ENCODE measurements at regions not wholly inside any gene's neighbourhood (a gene's known extent, or its start where the extent isn't known, plus 50 kb on each side); places are given as distances from the start of the nearest gene placed in this dataset.
"Not testable (repeated sequence)": the region's sequence is repeated elsewhere in the genome, so short reads cannot be mapped to it uniquely, and the experiment has no call there.

DNA sequence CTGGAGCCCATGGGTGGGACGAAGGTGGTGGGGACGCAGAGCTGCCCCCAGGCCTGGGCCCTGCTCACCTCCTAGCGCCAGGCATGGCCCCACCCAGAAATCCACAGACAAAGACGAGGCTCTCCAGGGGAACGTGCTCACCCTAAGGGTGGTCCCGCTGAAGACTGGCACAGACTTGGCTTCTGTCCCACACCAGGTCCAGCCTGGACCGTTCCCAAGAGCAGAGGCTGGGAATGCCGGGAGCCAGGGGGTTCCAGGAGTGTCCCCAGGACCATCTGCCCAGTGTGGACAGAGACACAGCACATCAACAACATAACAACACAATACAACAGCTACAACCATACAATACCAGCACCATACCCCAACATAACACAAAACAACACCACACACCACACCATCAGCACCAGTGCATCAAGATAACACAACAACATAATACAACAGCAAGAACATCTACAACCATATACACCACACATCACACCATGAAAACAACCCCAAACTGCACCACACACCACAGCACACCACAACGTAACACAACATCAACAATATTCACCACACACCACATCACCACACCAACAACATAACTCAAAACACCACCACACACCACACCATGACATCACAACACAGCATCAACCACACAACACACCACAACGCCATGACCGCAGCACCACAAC is 329.6 kb downstream of the ADGRD1 start:
- Histone ChIP-seq H3K9me3 (ENCODE audit: control insufficient read depth in 4 of 4, insufficient read depth in 3 of 4, low read length in 3 of 4) (no peaks in the 10 kb centered on the region), H3K27ac (ENCODE audit: low read depth in 1 of 2, low read length in 1 of 2) (no peak overlapping the region), H3K4me3 (no peak overlapping the region), H3K4me1 (ENCODE audit: control insufficient read depth in 5 of 5, insufficient read depth in 5 of 5, low read length in 5 of 5) (no peaks in the 10 kb centered on the region), H3K9ac (ENCODE audit: insufficient read depth in 1 of 2, low read length in 2 of 2) (no peak overlapping the region), H3K27me3 (ENCODE audit: control insufficient read depth in 3 of 3, insufficient read depth in 3 of 3, low read length in 2 of 3) (peaks cover 0 to 6% (median 4%) of the 10 kb centered on the region in 3 donors), H3K36me3 (ENCODE audit: control insufficient read depth in 4 of 4, insufficient read depth in 4 of 4, low read length in 4 of 4) (no peaks in the 10 kb centered on the region)
- WGBS, 2 donors: 71 to 81% methylated on average over 10 to 11 of the region's 11 CpGs
- TF ChIP-seq, protein P1, sequence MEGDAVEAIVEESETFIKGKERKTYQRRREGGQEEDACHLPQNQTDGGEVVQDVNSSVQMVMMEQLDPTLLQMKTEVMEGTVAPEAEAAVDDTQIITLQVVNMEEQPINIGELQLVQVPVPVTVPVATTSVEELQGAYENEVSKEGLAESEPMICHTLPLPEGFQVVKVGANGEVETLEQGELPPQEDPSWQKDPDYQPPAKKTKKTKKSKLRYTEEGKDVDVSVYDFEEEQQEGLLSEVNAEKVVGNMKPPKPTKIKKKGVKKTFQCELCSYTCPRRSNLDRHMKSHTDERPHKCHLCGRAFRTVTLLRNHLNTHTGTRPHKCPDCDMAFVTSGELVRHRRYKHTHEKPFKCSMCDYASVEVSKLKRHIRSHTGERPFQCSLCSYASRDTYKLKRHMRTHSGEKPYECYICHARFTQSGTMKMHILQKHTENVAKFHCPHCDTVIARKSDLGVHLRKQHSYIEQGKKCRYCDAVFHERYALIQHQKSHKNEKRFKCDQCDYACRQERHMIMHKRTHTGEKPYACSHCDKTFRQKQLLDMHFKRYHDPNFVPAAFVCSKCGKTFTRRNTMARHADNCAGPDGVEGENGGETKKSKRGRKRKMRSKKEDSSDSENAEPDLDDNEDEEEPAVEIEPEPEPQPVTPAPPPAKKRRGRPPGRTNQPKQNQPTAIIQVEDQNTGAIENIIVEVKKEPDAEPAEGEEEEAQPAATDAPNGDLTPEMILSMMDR (IDR thresholded peaks at IDR 0.05; ENCODE audit: control extremely low read depth, extremely low read depth): no peak
- DNase-seq (no peak), ATAC-seq (ENCODE audit: insufficient read depth, low FRiP score) (no peak)

DNA sequence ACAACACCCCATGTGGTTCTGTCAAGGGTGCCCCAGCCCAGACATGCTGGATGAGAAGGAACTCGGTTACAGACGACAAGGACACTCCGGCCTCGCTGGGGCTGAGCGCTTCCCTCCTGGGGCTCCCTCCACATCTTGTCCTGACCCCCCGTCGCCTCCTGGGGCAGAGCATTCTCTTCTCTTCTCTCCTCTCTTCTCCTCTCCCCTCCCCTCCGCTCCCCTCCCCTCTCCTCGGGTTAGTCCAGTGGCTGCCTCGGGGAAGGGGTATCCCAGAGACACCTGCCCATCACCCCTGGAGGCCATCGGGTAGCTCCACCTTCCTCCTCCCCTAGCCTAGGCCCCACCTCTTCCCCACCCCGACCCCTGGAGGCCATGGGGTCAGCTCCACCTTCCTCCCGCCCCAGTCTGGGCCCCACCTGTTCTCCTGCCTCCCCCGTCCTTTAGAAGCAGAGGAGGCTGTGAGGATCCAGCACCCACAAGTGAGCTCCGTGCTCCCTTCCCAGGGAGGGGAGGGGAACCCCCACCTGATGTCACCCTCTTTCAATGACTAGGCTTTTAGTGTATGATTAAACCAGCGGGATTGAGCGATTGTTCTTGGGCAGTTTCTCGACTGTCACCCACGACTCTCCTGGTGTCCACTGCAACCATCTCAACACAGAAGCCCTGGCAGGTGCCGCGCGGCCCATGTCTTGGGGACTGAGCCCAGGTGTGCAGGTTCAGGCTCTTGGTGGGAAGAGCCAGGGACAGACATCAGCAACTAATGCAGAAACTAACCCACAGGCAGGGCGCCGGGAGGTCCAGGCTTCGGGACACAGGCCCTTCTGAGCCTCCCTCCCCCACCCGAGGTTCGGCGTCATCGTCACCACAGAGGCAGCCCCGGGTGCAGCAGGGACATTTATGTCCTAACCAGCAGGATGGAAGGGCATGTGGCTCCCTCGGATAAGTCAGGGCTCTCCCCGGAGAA is 330.4 kb downstream of the ADGRD1 start:
- not testable (repeated sequence) for ATAC-seq (ENCODE audit: insufficient read depth, low FRiP score)
- 80 to 83% methylated on average over 29 to 30 of the region's 32 CpGs for WGBS, 2 donors

DNA sequence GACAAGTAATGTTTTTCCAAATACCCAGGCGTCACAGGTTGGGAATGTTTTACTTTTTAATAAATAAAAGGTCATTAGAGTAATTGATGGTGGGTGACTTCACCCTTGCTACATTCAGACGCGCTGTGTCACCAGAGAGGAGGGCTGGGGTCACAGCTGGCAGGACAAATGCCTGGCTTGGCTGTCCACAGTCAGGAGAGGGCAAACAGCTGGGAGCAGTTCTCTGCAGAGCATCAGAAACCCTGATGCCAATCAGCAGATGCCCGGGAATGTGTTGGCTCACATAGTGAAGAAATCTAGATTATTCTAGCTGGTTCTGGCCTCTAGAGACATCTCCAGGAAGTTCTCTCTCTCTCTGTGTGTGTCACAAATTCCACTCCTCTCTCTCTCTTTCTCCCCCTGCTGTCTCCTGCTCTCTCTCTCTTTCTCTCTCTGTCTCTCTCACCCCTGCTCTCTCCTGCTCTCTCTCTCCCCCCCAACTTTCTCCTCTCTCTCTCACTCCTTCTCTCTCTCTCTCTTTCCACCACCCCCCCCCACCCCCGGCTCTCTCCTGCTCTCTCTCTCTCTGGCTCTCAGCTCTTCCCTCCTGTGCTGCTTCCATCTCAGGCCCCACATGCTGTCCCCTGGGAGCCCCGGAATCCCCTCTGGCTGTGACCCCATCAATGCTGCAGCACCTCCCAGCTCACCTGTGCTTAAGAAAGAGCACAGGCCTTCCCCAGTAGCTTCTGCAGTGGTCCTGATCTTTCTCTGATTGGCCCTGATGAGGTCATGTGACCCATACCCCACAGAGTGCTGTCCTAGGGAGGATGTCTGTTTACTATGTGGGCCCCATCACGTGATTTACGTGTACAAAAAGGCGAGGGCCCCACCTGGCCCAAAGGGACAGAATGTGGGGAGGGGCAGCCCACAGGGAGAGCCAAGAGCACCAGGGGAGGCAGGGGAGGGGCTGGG is 331.5 kb downstream of the ADGRD1 start:
- not testable (repeated sequence) for ATAC-seq (ENCODE audit: insufficient read depth, low FRiP score); H3K4me3 ChIP-seq; H3K27ac ChIP-seq (ENCODE audit: low read depth in 1 of 2, low read length in 1 of 2); H3K4me1 ChIP-seq (ENCODE audit: control insufficient read depth in 5 of 5, insufficient read depth in 5 of 5, low read length in 5 of 5); H3K36me3 ChIP-seq (ENCODE audit: control insufficient read depth in 4 of 4, insufficient read depth in 4 of 4, low read length in 4 of 4); H3K27me3 ChIP-seq (ENCODE audit: control insufficient read depth in 3 of 3, insufficient read depth in 3 of 3, low read length in 2 of 3); H3K9ac ChIP-seq (ENCODE audit: insufficient read depth in 1 of 2, low read length in 2 of 2); H3K9me3 ChIP-seq (ENCODE audit: control insufficient read depth in 4 of 4, insufficient read depth in 3 of 4, low read length in 3 of 4)
- 67 to 78% methylated on average over 6 to 7 of the region's 9 CpGs for WGBS, 2 donors
- peak in 2 of 3 donors; percentile 4 to 18 for DNase-seq

More for the DNA sequence above, 330.4 kb downstream of the ADGRD1 start:
- DNase-seq; H3K9me3 ChIP-seq (ENCODE audit: control insufficient read depth in 4 of 4, insufficient read depth in 3 of 4, low read length in 3 of 4); H3K4me1 ChIP-seq (ENCODE audit: control insufficient read depth in 5 of 5, insufficient read depth in 5 of 5, low read length in 5 of 5); H3K27ac ChIP-seq (ENCODE audit: low read depth in 1 of 2, low read length in 1 of 2); H3K27me3 ChIP-seq (ENCODE audit: control insufficient read depth in 3 of 3, insufficient read depth in 3 of 3, low read length in 2 of 3); H3K36me3 ChIP-seq (ENCODE audit: control insufficient read depth in 4 of 4, insufficient read depth in 4 of 4, low read length in 4 of 4); H3K9ac ChIP-seq (ENCODE audit: insufficient read depth in 1 of 2, low read length in 2 of 2); H3K4me3 ChIP-seq: not testable (repeated sequence)

DNA sequence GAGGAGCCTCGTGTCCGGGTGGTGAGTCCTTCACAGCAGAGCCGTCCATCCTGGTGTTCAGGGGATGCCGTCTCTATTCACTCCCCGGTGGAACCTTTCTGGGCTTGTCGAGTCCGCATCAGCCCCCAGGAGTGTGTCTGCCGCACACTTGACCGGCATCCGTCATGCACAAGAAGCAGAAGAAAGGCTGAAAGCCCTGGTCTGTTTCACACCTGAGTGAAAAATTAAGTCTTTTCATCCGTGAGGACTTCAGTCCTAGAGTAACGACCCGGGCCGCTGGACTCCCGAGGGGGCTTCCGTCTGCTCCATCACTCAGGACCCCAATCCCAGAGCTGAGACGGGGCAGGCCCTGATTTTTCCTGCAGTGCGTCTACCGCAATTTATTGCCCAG is 332.2 kb downstream of the ADGRD1 start:
- 84 to 91% methylated on average over 10 to 13 of the region's 19 CpGs for WGBS, 2 donors

DNA sequence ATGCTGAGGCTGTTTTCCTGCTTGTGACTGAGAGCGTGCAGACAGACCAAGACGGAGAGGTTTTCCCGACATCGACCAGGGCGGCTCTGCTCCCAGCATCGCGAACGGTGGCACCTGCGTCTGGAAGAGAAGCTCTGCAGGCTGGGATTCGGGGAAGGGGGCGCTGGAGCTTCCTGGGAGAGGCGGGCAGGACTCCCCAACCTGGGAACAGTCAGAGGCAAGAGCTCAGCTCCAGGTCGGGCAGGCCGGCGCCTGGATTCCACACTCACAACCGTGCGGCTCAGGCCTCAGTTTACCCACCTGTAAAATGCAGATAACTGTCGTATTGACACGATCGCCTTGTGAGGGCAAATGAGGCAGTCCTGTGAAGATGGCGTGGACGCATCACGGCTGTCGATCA is 332.6 kb downstream of the ADGRD1 start:
- ATAC-seq (ENCODE audit: insufficient read depth, low FRiP score); DNase-seq: not testable (repeated sequence)

More for the DNA sequence above, 332.2 kb downstream of the ADGRD1 start:
- not testable (repeated sequence) for H3K9me3 ChIP-seq (ENCODE audit: control insufficient read depth in 4 of 4, insufficient read depth in 3 of 4, low read length in 3 of 4); H3K27ac ChIP-seq (ENCODE audit: low read depth in 1 of 2, low read length in 1 of 2); H3K4me3 ChIP-seq; ATAC-seq (ENCODE audit: insufficient read depth, low FRiP score); H3K27me3 ChIP-seq (ENCODE audit: control insufficient read depth in 3 of 3, insufficient read depth in 3 of 3, low read length in 2 of 3); H3K9ac ChIP-seq (ENCODE audit: insufficient read depth in 1 of 2, low read length in 2 of 2); DNase-seq; H3K4me1 ChIP-seq (ENCODE audit: control insufficient read depth in 5 of 5, insufficient read depth in 5 of 5, low read length in 5 of 5); H3K36me3 ChIP-seq (ENCODE audit: control insufficient read depth in 4 of 4, insufficient read depth in 4 of 4, low read length in 4 of 4)

More for the DNA sequence above, 332.6 kb downstream of the ADGRD1 start:
- not testable (repeated sequence) for H3K9ac ChIP-seq (ENCODE audit: insufficient read depth in 1 of 2, low read length in 2 of 2); H3K4me1 ChIP-seq (ENCODE audit: control insufficient read depth in 5 of 5, insufficient read depth in 5 of 5, low read length in 5 of 5); H3K9me3 ChIP-seq (ENCODE audit: control insufficient read depth in 4 of 4, insufficient read depth in 3 of 4, low read length in 3 of 4); H3K27me3 ChIP-seq (ENCODE audit: control insufficient read depth in 3 of 3, insufficient read depth in 3 of 3, low read length in 2 of 3); H3K27ac ChIP-seq (ENCODE audit: low read depth in 1 of 2, low read length in 1 of 2); H3K4me3 ChIP-seq; H3K36me3 ChIP-seq (ENCODE audit: control insufficient read depth in 4 of 4, insufficient read depth in 4 of 4, low read length in 4 of 4)
- 80 to 93% methylated on average over 3 to 15 of the region's 24 CpGs for WGBS, 2 donors
